Left renal cortex interstitium (tissue), 4 donors: ENCODE measurements at regions not wholly inside any gene's neighbourhood (a gene's known extent, or its start where the extent isn't known, plus 50 kb on each side); places are given as distances from the start of the nearest gene placed in this dataset.

Source experiments
- DNase-seq, 4 donors: peaks; one replicate each; pipeline ENCODE4 v3.0.0-alpha.2; 2013; ENCODE audit warnings: low read depth in 4 of 4, low spot score in 2 of 4, missing footprints in 1 of 4

GRCh38 chr5:160961038-160961437 lies 109.0 kb upstream of the ATP10B start:
- no peak for DNase-seq

- no peak for DNase-seq
Measured at GRCh38 chr5:160960592-160960991, 108.6 kb upstream of the ATP10B start.

- DNase-seq: no peak
Measured at GRCh38 chr5:160959804-160960203, 107.8 kb upstream of the ATP10B start.

GRCh38 chr5:160957312-160957861 lies 105.4 kb upstream of the ATP10B start:
- no peak for DNase-seq

- no peak for DNase-seq
Measured at GRCh38 chr5:160956051-160956450, 104.0 kb upstream of the ATP10B start.

- DNase-seq: no peak
Measured at GRCh38 chr5:160950311-160950710, 98.3 kb upstream of the ATP10B start.

GRCh38 chr5:160940725-160941124 lies 88.7 kb upstream of the ATP10B start:
- DNase-seq: no peak

GRCh38 chr5:160938532-160938931 lies 86.5 kb upstream of the ATP10B start:
- no peak for DNase-seq

- DNase-seq: no peak
Measured at GRCh38 chr5:160937570-160937969, 85.6 kb upstream of the ATP10B start.

GRCh38 chr5:160935776-160936175 lies 83.8 kb upstream of the ATP10B start:
- DNase-seq: no peak

GRCh38 chr5:160931283-160931682 lies 79.3 kb upstream of the ATP10B start:
- no peak for DNase-seq

GRCh38 chr5:160930406-160930805 lies 78.4 kb upstream of the ATP10B start:
- peak in 2 of 4 donors; percentile 29 to 70 for DNase-seq

- DNase-seq: no peak
Measured at GRCh38 chr5:160929906-160930305, 77.9 kb upstream of the ATP10B start.

- DNase-seq: no peak
Measured at GRCh38 chr5:160929360-160929759, 77.3 kb upstream of the ATP10B start.

GRCh38 chr5:160926428-160926827 lies 74.4 kb upstream of the ATP10B start:
- peak in 1 of 4 donors; percentile 57 for DNase-seq

- no peak for DNase-seq
Measured at GRCh38 chr5:160925281-160925680, 73.3 kb upstream of the ATP10B start.

- peak in 2 of 4 donors; percentile 41 to 63 for DNase-seq
Measured at GRCh38 chr5:160923936-160924710, 72.1 kb upstream of the ATP10B start.

GRCh38 chr5:160923411-160923810 lies 71.4 kb upstream of the ATP10B start:
- no peak for DNase-seq

GRCh38 chr5:160922311-160922710 lies 70.3 kb upstream of the ATP10B start:
- DNase-seq: no peak

GRCh38 chr5:160921423-160922285 lies 69.6 kb upstream of the ATP10B start:
- DNase-seq: no peak

GRCh38 chr5:160919626-160920025 lies 67.6 kb upstream of the ATP10B start:
- DNase-seq: no peak
